ENCODE measurements at regions not wholly inside any gene's neighbourhood (a gene's known extent, or its start where the extent isn't known, plus 50 kb on each side); places are given as distances from the start of the nearest gene placed in this dataset.

GRCh38 chr10:118870467-118871243, 115.9 kb upstream of the CACUL1 start:
- TF ChIP-seq, protein P1, sequence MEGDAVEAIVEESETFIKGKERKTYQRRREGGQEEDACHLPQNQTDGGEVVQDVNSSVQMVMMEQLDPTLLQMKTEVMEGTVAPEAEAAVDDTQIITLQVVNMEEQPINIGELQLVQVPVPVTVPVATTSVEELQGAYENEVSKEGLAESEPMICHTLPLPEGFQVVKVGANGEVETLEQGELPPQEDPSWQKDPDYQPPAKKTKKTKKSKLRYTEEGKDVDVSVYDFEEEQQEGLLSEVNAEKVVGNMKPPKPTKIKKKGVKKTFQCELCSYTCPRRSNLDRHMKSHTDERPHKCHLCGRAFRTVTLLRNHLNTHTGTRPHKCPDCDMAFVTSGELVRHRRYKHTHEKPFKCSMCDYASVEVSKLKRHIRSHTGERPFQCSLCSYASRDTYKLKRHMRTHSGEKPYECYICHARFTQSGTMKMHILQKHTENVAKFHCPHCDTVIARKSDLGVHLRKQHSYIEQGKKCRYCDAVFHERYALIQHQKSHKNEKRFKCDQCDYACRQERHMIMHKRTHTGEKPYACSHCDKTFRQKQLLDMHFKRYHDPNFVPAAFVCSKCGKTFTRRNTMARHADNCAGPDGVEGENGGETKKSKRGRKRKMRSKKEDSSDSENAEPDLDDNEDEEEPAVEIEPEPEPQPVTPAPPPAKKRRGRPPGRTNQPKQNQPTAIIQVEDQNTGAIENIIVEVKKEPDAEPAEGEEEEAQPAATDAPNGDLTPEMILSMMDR (IDR thresholded peaks at IDR 0.05), result no peak
- TF ChIP-seq EP300 (IDR thresholded peaks at IDR 0.05) (no peak), POLR2A (IDR thresholded peaks at IDR 0.05; ENCODE audit: low read depth) (no peak)
